Stomach (tissue), 8 donors: ENCODE measurements at regions not wholly inside any gene's neighbourhood (a gene's known extent, or its start where the extent isn't known, plus 50 kb on each side); places are given as distances from the start of the nearest gene placed in this dataset.

Experiments
- DNase-seq, 2 donors: peaks; one replicate each; pipeline versions ENCODE4 v3.0.0 to v3.0.0-alpha.2; 2013 to 2019
- H3K27ac ChIP-seq, 5 donors: fragments of 200-600 bp in 4 of 5; sonication (generic) in 4 of 5; one replicate each; pipeline ENCODE4 v1.5.1; 2013 to 2019; ENCODE audit warnings: mild to moderate bottlenecking in 1 of 5, moderate library complexity in 1 of 5
- H3K27me3 ChIP-seq, 3 donors: fragments of 200-600 bp; sonication (generic); one replicate each; pipeline ENCODE4 v1.5.1; 2017 to 2019; ENCODE audit warnings: mixed run types in 1 of 3
- H3K36me3 ChIP-seq, 4 donors: fragments of 200-600 bp; sonication (generic); 1 replicate in 3 of 4; 2 replicates in 1 of 4; pipeline ENCODE4 v1.5.1; 2016 to 2019
- H3K4me1 ChIP-seq, 4 donors: fragments of 200-600 bp; sonication (generic); one replicate each; pipeline ENCODE4 v1.5.1; 2016 to 2019
- H3K4me3 ChIP-seq, 4 donors: fragments of 200-600 bp; sonication (generic) in 3 of 4; one replicate each; pipeline ENCODE4 v1.5.1; 2016 to 2019; ENCODE audit warnings: mild to moderate bottlenecking in 1 of 4
- H3K9me3 ChIP-seq, 4 donors: fragments of 200-600 bp; sonication (generic); one replicate each; pipeline ENCODE4 v1.5.1; 2016 to 2019
- CTCF ChIP-seq, 7 experiments: fragments of 450-650 bp in 4 of 7; fragments of 200-600 bp in 3 of 7; sonication (generic) in 3 of 7; IDR thresholded peaks; one replicate each; pipeline ENCODE4 v1.5.1; 2016 to 2019; ENCODE audit warnings: antibody characterized with exemption in 7 of 7, control low read depth in 2 of 7, mild to moderate bottlenecking in 1 of 7
- EP300 ChIP-seq: sonication (generic); formaldehyde crosslinking; IDR thresholded peaks from one replicate; pipeline ENCODE4 v1.6.1; 2017; ENCODE audit warnings: antibody characterized with exemption
- POLR2A ChIP-seq, 4 donors: fragments of 450-650 bp; IDR thresholded peaks; one replicate each; pipeline ENCODE4 v1.6.1; 2016; ENCODE audit warnings: antibody characterized with exemption in 4 of 4, control low read depth in 2 of 4, mild to moderate bottlenecking in 1 of 4, moderate library complexity in 1 of 4
- POLR2AphosphoS5 ChIP-seq, 3 donors: sonication (generic); formaldehyde crosslinking; IDR thresholded peaks; one replicate each; pipeline ENCODE4 v1.6.1; 2016; ENCODE audit warnings: antibody characterized with exemption in 3 of 3
- WGBS, 5 donors: extraction: QIAGEN DNeasy Blood & Tissue Kit in 3 of 5; methylation state at CpG; one replicate each; pipeline versions ENCODE4 v1.1.5 to v1.1.7; 2013 to 2018; 5-methylcytosine and 5-hydroxymethylcytosine counted together
- intact Hi-C: fragments of 100-400 bp; cut with DNase I; formaldehyde crosslinking; loops from one replicate; pipeline ENCODE4 v1.15.1; 2023; ENCODE audit warnings: low total_unique reads
- donor health status: healthy with polysubstance abuse.
- donor health status: Bipolar disorder and iron deficiency.
- donor health status: healthy.

GRCh38 chr1:81287411-81288080 lies 513.2 kb upstream of the ADGRL2 start:
- TF ChIP-seq EP300 (no peak), POLR2A (IDR thresholded peaks at IDR 0.05) (no peak), CTCF (IDR thresholded peaks at IDR 0.05) (no peak), POLR2AphosphoS5 (IDR thresholded peaks at IDR 0.05) (no peak)
- 32 to 83% (median 56%) methylated on average over 2 of the region's 2 CpGs for WGBS, 5 donors
- H3K36me3 ChIP-seq, result no peaks in the 10 kb centered on the region
- no peak overlapping the region for H3K4me3 ChIP-seq
- H3K27me3 ChIP-seq, result no peaks in the 10 kb centered on the region
- DNase-seq, result no peak
- no peaks in the 10 kb centered on the region for H3K4me1 ChIP-seq
- intact Hi-C loops, result no loop called here
- no peaks in the 10 kb centered on the region for H3K9me3 ChIP-seq
- H3K27ac ChIP-seq, result no peak overlapping the region

GRCh38 chr1:81270051-81270450 lies 530.7 kb upstream of the ADGRL2 start:
- Histone ChIP-seq H3K4me1 (no peaks in the 10 kb centered on the region), H3K9me3 (no peaks in the 10 kb centered on the region), H3K27ac (no peak overlapping the region), H3K36me3 (no peaks in the 10 kb centered on the region), H3K27me3 (no peaks in the 10 kb centered on the region), H3K4me3 (no peak overlapping the region)
- no peak for DNase-seq
- TF ChIP-seq CTCF (IDR thresholded peaks at IDR 0.05) (no peak), POLR2AphosphoS5 (IDR thresholded peaks at IDR 0.05) (no peak), EP300 (no peak), POLR2A (IDR thresholded peaks at IDR 0.05) (no peak)
- 81 to 90% (median 87%) methylated on average over 2 of the region's 2 CpGs for WGBS, 5 donors
- intact Hi-C loops, result no loop called here

GRCh38 chr1:81264976-81265375 lies 535.8 kb upstream of the ADGRL2 start:
- H3K27ac ChIP-seq, result no peak overlapping the region
- TF ChIP-seq POLR2AphosphoS5 (IDR thresholded peaks at IDR 0.05), result no peak
- TF ChIP-seq CTCF (IDR thresholded peaks at IDR 0.05), result no peak
- no peak for TF ChIP-seq POLR2A (IDR thresholded peaks at IDR 0.05)
- TF ChIP-seq EP300, result no peak
- H3K9me3 ChIP-seq, result no peaks in the 10 kb centered on the region
- H3K27me3 ChIP-seq, result no peaks in the 10 kb centered on the region
- H3K36me3 ChIP-seq, result no peaks in the 10 kb centered on the region
- no peaks in the 10 kb centered on the region for H3K4me1 ChIP-seq
- WGBS, 5 donors, result 63 to 74% (median 69%) methylated on average over 3 of the region's 3 CpGs
- intact Hi-C loops, result no loop called here
- DNase-seq, result no peak
- H3K4me3 ChIP-seq, result no peak overlapping the region

GRCh38 chr1:81259625-81260411 lies 540.9 kb upstream of the ADGRL2 start:
- H3K4me1 ChIP-seq, result no peaks in the 10 kb centered on the region
- no peak for DNase-seq
- 77 to 90% (median 85%) methylated on average over 6 of the region's 6 CpGs for WGBS, 5 donors
- no peaks in the 10 kb centered on the region for H3K27me3 ChIP-seq
- TF ChIP-seq EP300 (no peak), CTCF (IDR thresholded peaks at IDR 0.05) (no peak), POLR2A (IDR thresholded peaks at IDR 0.05) (no peak), POLR2AphosphoS5 (IDR thresholded peaks at IDR 0.05) (no peak)
- H3K36me3 ChIP-seq, result no peaks in the 10 kb centered on the region
- H3K4me3 ChIP-seq, result no peak overlapping the region
- no peak overlapping the region for H3K27ac ChIP-seq
- intact Hi-C loops, result no loop called here
- no peaks in the 10 kb centered on the region for H3K9me3 ChIP-seq
